ENCODE measurements at regions not wholly inside any gene's neighbourhood (a gene's known extent, or its start where the extent isn't known, plus 50 kb on each side); places are given as distances from the start of the nearest gene placed in this dataset.
"Not testable (repeated sequence)": the region's sequence is repeated elsewhere in the genome, so short reads cannot be mapped to it uniquely, and the experiment has no call there.

DNA sequence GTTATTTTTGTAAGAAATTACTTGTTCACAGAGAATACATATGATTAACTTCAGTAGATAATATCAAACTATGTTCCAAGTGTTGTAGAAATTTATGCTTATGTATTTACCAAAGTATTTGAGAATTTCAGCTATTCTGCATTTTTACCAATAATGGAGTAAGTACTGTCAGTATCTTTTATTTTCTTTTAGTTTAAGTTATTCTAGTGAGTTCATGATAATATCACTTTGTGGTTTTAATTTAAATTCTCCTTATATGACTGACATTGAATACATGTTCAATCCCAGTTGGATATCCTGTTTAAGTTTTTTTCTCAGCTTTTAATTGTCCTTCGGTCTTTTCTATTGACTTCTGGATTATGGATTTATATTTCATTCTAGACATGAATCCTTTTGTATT, 1024.6 kb downstream of the EFNA5 start:
- in situ Hi-C loops (cut with HindIII; ENCODE audit: low sequenced_read_pairs), result no loop called here
- no peak overlapping the region for H3K4me3 ChIP-seq (ENCODE audit: low read depth, low read length)
- TF ChIP-seq, protein P1, sequence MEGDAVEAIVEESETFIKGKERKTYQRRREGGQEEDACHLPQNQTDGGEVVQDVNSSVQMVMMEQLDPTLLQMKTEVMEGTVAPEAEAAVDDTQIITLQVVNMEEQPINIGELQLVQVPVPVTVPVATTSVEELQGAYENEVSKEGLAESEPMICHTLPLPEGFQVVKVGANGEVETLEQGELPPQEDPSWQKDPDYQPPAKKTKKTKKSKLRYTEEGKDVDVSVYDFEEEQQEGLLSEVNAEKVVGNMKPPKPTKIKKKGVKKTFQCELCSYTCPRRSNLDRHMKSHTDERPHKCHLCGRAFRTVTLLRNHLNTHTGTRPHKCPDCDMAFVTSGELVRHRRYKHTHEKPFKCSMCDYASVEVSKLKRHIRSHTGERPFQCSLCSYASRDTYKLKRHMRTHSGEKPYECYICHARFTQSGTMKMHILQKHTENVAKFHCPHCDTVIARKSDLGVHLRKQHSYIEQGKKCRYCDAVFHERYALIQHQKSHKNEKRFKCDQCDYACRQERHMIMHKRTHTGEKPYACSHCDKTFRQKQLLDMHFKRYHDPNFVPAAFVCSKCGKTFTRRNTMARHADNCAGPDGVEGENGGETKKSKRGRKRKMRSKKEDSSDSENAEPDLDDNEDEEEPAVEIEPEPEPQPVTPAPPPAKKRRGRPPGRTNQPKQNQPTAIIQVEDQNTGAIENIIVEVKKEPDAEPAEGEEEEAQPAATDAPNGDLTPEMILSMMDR (IDR thresholded peaks at IDR 0.05; ENCODE audit: low read depth, low read length, missing control alignments), result no peak
- no peak for DNase-seq (ENCODE audit: low read depth)

DNA sequence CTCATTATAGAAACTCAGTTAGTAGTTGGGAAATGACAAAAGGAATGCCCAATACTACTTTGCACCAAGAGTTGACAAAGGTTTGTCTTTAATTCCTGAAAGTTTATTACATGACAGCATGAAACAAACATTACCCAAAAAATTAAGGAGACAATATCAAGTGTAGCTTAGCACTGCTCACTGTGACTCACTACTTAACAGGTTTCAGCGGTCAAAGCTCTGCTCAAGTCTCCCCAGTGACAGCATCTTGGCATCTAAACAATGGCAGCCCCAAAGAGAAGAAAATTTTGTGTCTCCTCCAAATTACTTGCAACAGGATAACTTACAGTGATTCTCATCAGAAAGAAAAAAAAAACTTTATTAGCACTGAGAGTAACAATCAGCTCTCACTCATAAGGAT, 1030.2 kb downstream of the EFNA5 start:
- DNase-seq (ENCODE audit: low read depth), result no peak
- in situ Hi-C loops (cut with HindIII; ENCODE audit: low sequenced_read_pairs), result no loop called here
- TF ChIP-seq, protein P1 (IDR thresholded peaks at IDR 0.05; ENCODE audit: low read depth, low read length, missing control alignments), result no peak
- no peak overlapping the region for H3K4me3 ChIP-seq (ENCODE audit: low read depth, low read length)

DNA sequence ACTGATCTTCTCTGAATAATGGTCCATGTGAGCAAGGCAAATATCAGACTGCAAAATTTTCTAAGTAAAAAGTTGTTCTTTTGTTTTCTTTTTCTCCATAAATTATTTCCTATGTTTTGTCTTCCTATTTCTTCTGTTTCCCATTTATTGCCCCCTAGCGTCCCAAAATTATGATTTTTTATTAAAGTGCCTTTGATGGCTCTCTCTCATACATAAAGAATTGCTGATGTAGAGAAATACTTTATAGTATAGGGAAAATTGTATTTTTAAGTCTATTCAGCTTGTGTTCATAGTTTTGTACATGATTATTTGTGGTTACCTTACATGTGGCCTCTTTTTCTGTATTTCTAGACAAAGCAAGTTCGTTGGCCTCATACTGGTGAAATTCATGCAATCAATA, 1031.2 kb downstream of the EFNA5 start:
- H3K4me3 ChIP-seq (ENCODE audit: low read depth, low read length), result no peak overlapping the region
- TF ChIP-seq, protein P1 (IDR thresholded peaks at IDR 0.05; ENCODE audit: low read depth, low read length, missing control alignments), result no peak
- DNase-seq (ENCODE audit: low read depth), result no peak
- in situ Hi-C loops (cut with HindIII; ENCODE audit: low sequenced_read_pairs), result no loop called here

DNA sequence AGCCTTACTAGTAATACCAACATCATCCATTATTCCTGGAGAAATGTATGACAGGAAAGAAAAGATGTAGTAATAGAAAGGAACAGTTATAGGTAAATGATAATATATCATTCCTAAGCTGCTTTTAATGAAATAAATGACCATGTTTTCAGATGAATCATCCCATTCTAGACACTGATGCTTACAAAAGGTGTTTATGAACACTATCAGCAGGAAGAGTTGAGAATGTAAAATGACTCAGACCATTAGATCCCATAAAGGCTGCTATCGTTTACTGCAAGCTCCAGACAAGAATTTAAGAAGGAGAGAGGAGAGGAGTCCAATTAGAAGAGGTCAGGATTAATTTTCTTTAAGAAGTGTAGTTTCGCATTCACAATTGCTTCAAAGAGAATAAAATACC, 1033.5 kb downstream of the EFNA5 start:
- TF ChIP-seq, protein P1 (IDR thresholded peaks at IDR 0.05; ENCODE audit: low read depth, low read length, missing control alignments), result no peak
- in situ Hi-C loops (cut with HindIII; ENCODE audit: low sequenced_read_pairs), result no loop called here
- no peak overlapping the region for H3K4me3 ChIP-seq (ENCODE audit: low read depth, low read length)
- no peak for DNase-seq (ENCODE audit: low read depth)

DNA sequence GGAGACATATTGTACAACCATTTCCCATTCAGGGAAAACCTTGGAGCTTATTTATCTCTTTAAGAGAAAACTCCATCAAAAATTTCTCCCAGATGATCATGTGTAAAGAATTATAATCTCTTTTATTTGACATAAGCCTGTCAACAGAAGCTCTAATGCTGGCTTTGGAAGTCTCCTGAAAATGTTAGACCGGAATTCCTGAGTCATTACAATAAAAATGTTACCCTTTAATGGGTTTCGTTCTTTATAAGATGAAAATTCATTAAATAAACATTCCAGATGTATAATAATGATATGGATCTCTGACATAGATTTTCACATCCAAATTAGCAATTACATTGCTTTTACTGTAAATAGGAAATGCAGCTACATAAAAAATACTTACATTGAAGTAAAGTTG, 1036.4 kb downstream of the EFNA5 start:
- DNase-seq (ENCODE audit: low read depth), result no peak
- no peak overlapping the region for H3K4me3 ChIP-seq (ENCODE audit: low read depth, low read length)
- TF ChIP-seq, protein P1 (IDR thresholded peaks at IDR 0.05; ENCODE audit: low read depth, low read length, missing control alignments), result no peak
- in situ Hi-C loops (cut with HindIII; ENCODE audit: low sequenced_read_pairs), result no loop called here

DNA sequence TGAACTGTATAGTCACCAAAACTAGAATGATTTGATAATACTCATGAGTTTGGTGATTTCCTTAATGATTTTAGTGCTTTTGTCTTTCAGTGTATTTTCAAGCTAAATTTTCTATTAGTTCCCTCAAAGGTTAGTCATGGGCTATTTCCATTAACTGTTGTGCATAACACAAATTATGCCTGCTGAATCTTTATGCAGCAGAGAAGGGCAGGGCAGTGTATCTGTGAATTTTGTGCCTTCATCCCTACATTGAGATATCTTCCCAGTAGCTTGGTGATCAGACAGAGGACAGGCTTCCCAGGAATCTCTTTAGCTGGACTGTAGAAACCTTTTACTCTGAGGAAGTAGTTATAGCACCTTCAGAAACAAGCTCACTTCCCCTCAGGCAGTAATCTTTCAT, 1036.9 kb downstream of the EFNA5 start:
- no peak overlapping the region for H3K4me3 ChIP-seq (ENCODE audit: low read depth, low read length)
- TF ChIP-seq, protein P1 (IDR thresholded peaks at IDR 0.05; ENCODE audit: low read depth, low read length, missing control alignments), result no peak
- no peak for DNase-seq (ENCODE audit: low read depth)
- in situ Hi-C loops (cut with HindIII; ENCODE audit: low sequenced_read_pairs), result no loop called here

DNA sequence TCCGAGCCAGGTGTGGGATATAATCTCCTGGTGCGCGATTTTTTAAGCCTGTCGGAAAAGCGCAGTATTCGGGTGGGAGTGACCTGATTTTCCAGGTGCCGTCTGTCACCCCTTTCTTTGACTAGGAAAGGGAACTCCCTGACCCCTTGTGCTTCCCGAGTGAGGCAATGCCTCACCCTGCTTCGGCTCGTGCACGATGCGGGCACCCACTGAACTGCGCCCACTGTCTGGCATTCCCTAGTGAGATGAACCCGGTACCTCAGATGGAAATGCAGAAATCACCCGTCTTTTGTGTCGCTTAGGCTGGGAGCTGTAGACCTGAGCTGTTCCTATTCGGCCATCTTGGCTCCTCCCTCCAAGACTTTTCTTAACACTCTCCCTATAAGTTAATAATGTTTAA, 1042.3 kb downstream of the EFNA5 start:
- in situ Hi-C loops (cut with HindIII; ENCODE audit: low sequenced_read_pairs); H3K4me3 ChIP-seq (ENCODE audit: low read depth, low read length); DNase-seq (ENCODE audit: low read depth): not testable (repeated sequence)
